Calu3 (cell line): ENCODE measurements at regions not wholly inside any gene's neighbourhood (a gene's known extent, or its start where the extent isn't known, plus 50 kb on each side); places are given as distances from the start of the nearest gene placed in this dataset.

Experiments used
- BruUV-seq: library from RNA; stranded (reverse); fragments of 400-500 nt; replicated peaks from 2 replicates; lab custom pipeline; 2021; lab: Mats Ljungman, UMichigan
- CTCF ChIA-PET: fragments of 300-600 bp; sonication (Branson Sonifier 250); formaldehyde crosslinking; loops from one replicate; lab custom pipeline; 2022; ENCODE audit warnings: antibody characterized with exemption; lab: Charles Lee
- DNase-seq: peaks from one replicate; pipeline ENCODE4 v3.0.0; 2022
- H3K27ac Mint-ChIP-seq: one replicate; pipeline ENCODE4 v1.8.0; 2022; ENCODE audit warnings: mixed read lengths; ENCODE audit not compliant: unreplicated experiment
- H3K27me3 Mint-ChIP-seq: one replicate; pipeline ENCODE4 v1.8.0; 2022; ENCODE audit warnings: mixed read lengths; ENCODE audit not compliant: unreplicated experiment
- H3K36me3 Mint-ChIP-seq: one replicate; pipeline ENCODE4 v1.8.0; 2022; ENCODE audit warnings: mild to moderate bottlenecking, moderate library complexity, mixed read lengths; ENCODE audit not compliant: insufficient read depth, unreplicated experiment
- H3K4me1 Mint-ChIP-seq: one replicate; pipeline ENCODE4 v1.8.0; 2022; ENCODE audit warnings: mild to moderate bottlenecking, low read depth, mixed read lengths; ENCODE audit not compliant: unreplicated experiment
- H3K4me3 Mint-ChIP-seq: one replicate; pipeline ENCODE4 v1.8.0; 2022; ENCODE audit warnings: mild to moderate bottlenecking, low read depth, moderate library complexity, mixed read lengths; ENCODE audit not compliant: unreplicated experiment
- H3K9me3 Mint-ChIP-seq: one replicate; pipeline ENCODE4 v1.8.0; 2022; ENCODE audit warnings: low read depth, mixed read lengths; ENCODE audit not compliant: unreplicated experiment
- CTCF ChIP-seq: fragments of 200-600 bp; IDR thresholded peaks from one replicate; pipeline ENCODE4 v1.8.0; 2022; ENCODE audit warnings: antibody characterized with exemption; ENCODE audit not compliant: unreplicated experiment
- intact Hi-C: fragments of 100-400 bp; cut with micrococcal nuclease; formaldehyde crosslinking; loops from one replicate; pipeline ENCODE4 v1.10.0; 2022; ENCODE audit not compliant: unreplicated experiment

DNA sequence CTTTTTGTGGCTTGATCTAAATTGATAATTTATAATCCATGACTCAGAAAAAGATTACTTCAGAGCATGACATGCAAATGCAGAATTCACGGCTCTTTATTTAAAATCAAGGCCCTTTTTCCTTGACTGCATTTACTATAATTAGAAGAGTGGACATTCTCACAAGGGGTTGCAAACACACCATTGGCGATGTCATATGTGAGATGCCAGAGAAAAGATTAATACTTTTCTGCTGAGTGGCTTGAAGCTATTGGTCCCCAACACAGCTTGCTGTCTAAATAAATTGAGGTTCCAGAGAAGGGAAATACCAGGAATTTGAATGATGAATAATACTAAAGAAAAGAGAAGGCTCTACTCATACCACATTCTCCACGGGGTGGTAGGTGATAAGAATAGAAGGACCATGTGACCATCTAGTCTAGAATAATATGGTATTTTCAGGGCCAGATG, 78.7 kb upstream of the ARID5B start:
- Mint-ChIP-seq H3K4me1 (peaks cover 28% of the 10 kb centered on the region), H3K27ac (no peak overlapping the region), H3K9me3 (no peaks in the 10 kb centered on the region), H3K4me3 (no peak overlapping the region), H3K36me3 (no peaks in the 10 kb centered on the region), H3K27me3 (no peaks in the 10 kb centered on the region)
- no peak for DNase-seq
- BruUV-seq: no TSS peak
- TF ChIP-seq CTCF: no peak
- intact Hi-C loops: no loop called here
- CTCF ChIA-PET: interaction anchor here (0.6 kb wide), 1 partner anchor 307 kb away, joined by 3 read pairs; no protein-coding TSS in a partner anchor

GRCh38 chr10:61825001-61825400, 76.5 kb upstream of the ARID5B start:
- no peak for DNase-seq
- Mint-ChIP-seq H3K4me3 (no peak overlapping the region), H3K36me3 (no peaks in the 10 kb centered on the region), H3K4me1 (peaks cover 28% of the 10 kb centered on the region), H3K9me3 (peaks cover 2% of the 10 kb centered on the region), H3K27ac (no peak overlapping the region), H3K27me3 (no peaks in the 10 kb centered on the region)
- no TSS peak for BruUV-seq
- CTCF ChIA-PET: no interaction called here
- TF ChIP-seq CTCF: no peak
- intact Hi-C loops: no loop called here

DNA sequence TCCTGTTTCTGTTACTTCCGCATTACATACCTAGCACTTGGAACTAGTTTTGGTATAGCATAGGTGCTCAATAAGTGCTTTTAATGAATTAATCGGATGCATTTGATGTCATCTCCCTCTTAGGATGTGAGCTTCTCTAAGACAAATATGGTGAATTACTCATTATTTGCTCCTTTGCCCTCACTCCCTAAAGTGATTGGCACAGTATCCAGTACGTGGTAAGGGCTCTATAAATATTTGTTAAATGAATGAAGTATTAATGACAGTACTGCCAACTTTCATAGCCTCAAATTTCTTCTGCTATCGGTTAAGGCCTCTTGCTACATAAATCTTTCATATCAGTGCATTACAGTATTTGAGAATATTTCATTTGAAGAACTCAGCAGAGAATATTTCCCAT, 75.9 kb upstream of the ARID5B start:
- Mint-ChIP-seq H3K9me3 (peaks cover 2% of the 10 kb centered on the region), H3K36me3 (no peaks in the 10 kb centered on the region), H3K4me3 (no peak overlapping the region), H3K4me1 (peaks cover 25% of the 10 kb centered on the region), H3K27me3 (no peaks in the 10 kb centered on the region), H3K27ac (no peak overlapping the region)
- CTCF ChIA-PET: no interaction called here
- intact Hi-C loops: no loop called here
- DNase-seq: no peak
- no peak for TF ChIP-seq CTCF
- no TSS peak for BruUV-seq

- intact Hi-C loops: no loop called here
- CTCF ChIA-PET: interaction anchor here (0.7 kb wide), 2 partner anchors 208 to 1193 kb away, joined by 4 to 5 read pairs; no protein-coding TSS in a partner anchor
- no TSS peak for BruUV-seq
- H3K4me1 Mint-ChIP-seq: peaks cover 20% of the 10 kb centered on the region
- peaks cover 4% of the 10 kb centered on the region for H3K9me3 Mint-ChIP-seq
- H3K27me3 Mint-ChIP-seq: no peaks in the 10 kb centered on the region
- TF ChIP-seq CTCF: no peak
- H3K36me3 Mint-ChIP-seq: no peaks in the 10 kb centered on the region
- H3K27ac Mint-ChIP-seq: no peak overlapping the region
- no peak overlapping the region for H3K4me3 Mint-ChIP-seq
- DNase-seq: no peak
Measured at GRCh38 chr10:61828034-61828433, 73.5 kb upstream of the ARID5B start.
